ENCODE measurements at regions not wholly inside any gene's neighbourhood (a gene's known extent, or its start where the extent isn't known, plus 50 kb on each side); places are given as distances from the start of the nearest gene placed in this dataset.

DNA sequence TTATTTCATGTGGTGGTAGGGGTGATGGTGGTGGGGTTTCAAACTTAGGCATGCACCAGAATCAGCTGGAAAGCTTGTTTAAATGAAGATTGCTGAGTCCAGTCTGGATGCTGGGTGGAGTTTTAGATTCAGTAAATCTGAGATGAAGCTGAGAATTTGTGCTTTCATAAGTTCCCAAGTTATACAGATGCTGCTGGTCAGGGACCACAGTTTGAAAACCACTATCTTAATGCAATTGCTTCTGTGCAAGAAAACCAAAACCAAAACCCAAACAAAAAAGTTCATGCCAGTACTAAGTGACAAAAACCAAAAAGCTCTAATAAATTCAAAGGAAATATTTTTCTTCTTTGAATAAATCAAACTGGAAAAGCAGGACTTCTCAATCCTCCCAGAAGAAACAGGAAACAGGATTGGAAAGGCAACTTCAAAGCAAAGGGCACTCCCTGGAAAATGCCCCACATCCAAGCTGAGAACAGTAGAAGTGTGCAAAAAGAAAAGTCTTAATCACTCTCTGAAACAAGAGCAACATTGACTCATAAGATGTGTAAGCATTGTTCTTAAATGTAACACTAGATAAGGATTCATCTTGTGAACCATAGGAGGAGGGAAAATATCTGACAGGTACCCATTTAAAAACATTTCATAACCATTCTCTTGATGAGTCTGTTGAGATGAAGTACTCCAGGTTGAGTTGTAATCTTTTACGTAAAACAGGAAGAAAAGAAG lies 481.5 kb upstream of the HSF2 start:
- no peak for TF ChIP-seq ZNF274 (IDR thresholded peaks at IDR 0.05; ENCODE audit: low read length)
- no peak for TF ChIP-seq ZNF274 (tag by site-specific recombination; IDR thresholded peaks at IDR 0.05; ENCODE audit: borderline replicate concordance)
- TF ChIP-seq ZBTB1 (tag by site-specific recombination; IDR thresholded peaks at IDR 0.05), result no peak
- TF ChIP-seq, protein P1, sequence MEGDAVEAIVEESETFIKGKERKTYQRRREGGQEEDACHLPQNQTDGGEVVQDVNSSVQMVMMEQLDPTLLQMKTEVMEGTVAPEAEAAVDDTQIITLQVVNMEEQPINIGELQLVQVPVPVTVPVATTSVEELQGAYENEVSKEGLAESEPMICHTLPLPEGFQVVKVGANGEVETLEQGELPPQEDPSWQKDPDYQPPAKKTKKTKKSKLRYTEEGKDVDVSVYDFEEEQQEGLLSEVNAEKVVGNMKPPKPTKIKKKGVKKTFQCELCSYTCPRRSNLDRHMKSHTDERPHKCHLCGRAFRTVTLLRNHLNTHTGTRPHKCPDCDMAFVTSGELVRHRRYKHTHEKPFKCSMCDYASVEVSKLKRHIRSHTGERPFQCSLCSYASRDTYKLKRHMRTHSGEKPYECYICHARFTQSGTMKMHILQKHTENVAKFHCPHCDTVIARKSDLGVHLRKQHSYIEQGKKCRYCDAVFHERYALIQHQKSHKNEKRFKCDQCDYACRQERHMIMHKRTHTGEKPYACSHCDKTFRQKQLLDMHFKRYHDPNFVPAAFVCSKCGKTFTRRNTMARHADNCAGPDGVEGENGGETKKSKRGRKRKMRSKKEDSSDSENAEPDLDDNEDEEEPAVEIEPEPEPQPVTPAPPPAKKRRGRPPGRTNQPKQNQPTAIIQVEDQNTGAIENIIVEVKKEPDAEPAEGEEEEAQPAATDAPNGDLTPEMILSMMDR (tag by site-specific recombination; IDR thresholded peaks at IDR 0.05), result no peak
- no peak for TF ChIP-seq ZEB2 (tag by site-specific recombination; IDR thresholded peaks at IDR 0.05)
- TF ChIP-seq SCRT2 (tag by site-specific recombination; IDR thresholded peaks at IDR 0.05), result no peak
- TF ChIP-seq ZSCAN30 (tag by site-specific recombination; IDR thresholded peaks at IDR 0.05), result no peak
- TF ChIP-seq ZNF214 (tag by site-specific recombination; IDR thresholded peaks at IDR 0.05; ENCODE audit: borderline replicate concordance), result no peak
- no peak for TF ChIP-seq ZNF701 (tag by site-specific recombination; IDR thresholded peaks at IDR 0.05)
- TF ChIP-seq ZSCAN5A (tag by site-specific recombination; IDR thresholded peaks at IDR 0.05), result no peak
- no peak for TF ChIP-seq ZNF660 (tag by site-specific recombination; IDR thresholded peaks at IDR 0.05)
- TF ChIP-seq ZFP41 (tag by site-specific recombination; IDR thresholded peaks at IDR 0.05; ENCODE audit: borderline replicate concordance), result no peak
- TF ChIP-seq ZNF350 (tag by site-specific recombination; IDR thresholded peaks at IDR 0.05), result no peak
